HL-60 (cell line): ENCODE measurements at regions not wholly inside any gene's neighbourhood (a gene's known extent, or its start where the extent isn't known, plus 50 kb on each side); places are given as distances from the start of the nearest gene placed in this dataset.

ENCODE experiments used
- CTCF ChIP-seq: IDR thresholded peaks from one replicate; pipeline ENCODE4 v1.5.1; 2011; ENCODE audit warnings: low read length, control low read depth, inconsistent platforms; ENCODE audit not compliant: insufficient read depth
- GABPA ChIP-seq: IDR thresholded peaks from 2 replicates; pipeline ENCODE4 v1.6.1; 2012; ENCODE audit warnings: low read depth
- POLR2AphosphoS5 ChIP-seq: IDR thresholded peaks from 2 replicates; pipeline ENCODE4 v1.6.1; 2012; ENCODE audit warnings: low read depth
- REST ChIP-seq: IDR thresholded peaks from 2 replicates; pipeline ENCODE4 v1.6.1; 2012; ENCODE audit warnings: low read depth; ENCODE audit not compliant: insufficient replicate concordance
- SPI1 ChIP-seq: IDR thresholded peaks from 2 replicates; pipeline ENCODE4 v1.6.1; 2012; ENCODE audit warnings: low read depth, mild to moderate bottlenecking, borderline replicate concordance

DNA sequence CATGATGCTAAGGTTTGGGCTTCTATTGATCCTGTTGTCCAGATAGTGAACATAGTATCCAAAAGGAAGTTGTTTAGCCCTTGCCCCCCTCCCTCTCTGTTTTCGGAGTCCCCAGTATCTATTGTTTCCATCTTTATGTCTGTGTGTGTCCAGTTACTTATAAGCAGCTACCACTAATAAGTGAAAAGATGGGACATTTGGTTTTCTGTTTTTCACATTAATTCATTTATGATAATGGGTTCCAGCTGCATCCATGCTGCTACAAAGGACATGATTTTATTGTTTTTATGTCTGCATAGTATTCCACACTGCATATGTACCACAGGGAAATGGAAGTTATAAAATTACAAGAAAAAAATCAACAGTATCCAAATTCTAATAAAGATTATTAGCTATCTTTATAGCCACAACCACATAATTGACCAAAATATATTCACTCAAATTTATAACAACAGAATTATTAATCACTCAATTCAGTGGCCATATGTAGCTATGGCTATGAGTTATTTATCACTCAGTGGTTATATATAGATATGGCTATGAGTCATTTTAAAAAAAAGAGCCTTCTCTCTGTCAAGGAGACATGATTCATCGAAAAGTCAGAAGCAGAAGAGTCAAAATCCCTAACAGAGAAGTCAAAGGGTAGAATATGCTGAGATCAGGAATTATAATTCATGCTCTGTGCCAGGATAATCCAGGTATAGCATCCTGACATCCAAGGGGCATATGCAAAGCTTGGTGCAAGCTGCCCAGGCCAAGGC, 367.5 kb downstream of the DEPDC1B start:
- TF ChIP-seq CTCF (no peak), POLR2AphosphoS5 (no peak), REST (no peak), GABPA (no peak), SPI1 (no peak)
